Small intestine (tissue), 7 donors: ENCODE measurements at regions not wholly inside any gene's neighbourhood (a gene's known extent, or its start where the extent isn't known, plus 50 kb on each side); places are given as distances from the start of the nearest gene placed in this dataset.

Experiments used
- DNase-seq, 2 donors: peaks; one replicate each; pipeline versions ENCODE4 v3.0.0 to v3.0.0-alpha.2; 2013
- FAIRE-seq: peaks from 2 replicates; lab custom pipeline; 2012; peaks lifted over from hg19 to GRCh38; lab: Jason Lieb, UNC
- H3K27ac ChIP-seq, 3 donors: one replicate each; pipeline ENCODE4 v1.5.1; 2013; ENCODE audit warnings: low read length in 2 of 3, mild to moderate bottlenecking in 2 of 3, control low read depth in 1 of 3, inconsistent platforms in 1 of 3, low read depth in 1 of 3, moderate library complexity in 1 of 3
- H3K27me3 ChIP-seq, 3 donors: one replicate each; pipeline ENCODE4 v1.6.1; 2013; ENCODE audit warnings: low read length in 3 of 3, inconsistent platforms in 1 of 3; ENCODE audit not compliant: control insufficient read depth in 3 of 3, insufficient read depth in 3 of 3
- H3K36me3 ChIP-seq, 3 donors: one replicate each; pipeline ENCODE4 v1.6.1; 2013; ENCODE audit warnings: low read length in 3 of 3, inconsistent platforms in 1 of 3, low read depth in 1 of 3, mild to moderate bottlenecking in 1 of 3, moderate library complexity in 1 of 3; ENCODE audit not compliant: control insufficient read depth in 3 of 3, insufficient read depth in 2 of 3
- H3K4me1 ChIP-seq, 3 donors: one replicate each; pipeline ENCODE4 v1.6.1; 2013; ENCODE audit warnings: low read length in 2 of 3, inconsistent platforms in 1 of 3, low read depth in 1 of 3, mild to moderate bottlenecking in 1 of 3, moderate library complexity in 1 of 3; ENCODE audit not compliant: control insufficient read depth in 3 of 3, insufficient read depth in 2 of 3
- H3K4me3 ChIP-seq, 3 donors: one replicate each; pipeline ENCODE4 v1.5.1; 2013; ENCODE audit warnings: low read length in 3 of 3, control low read depth in 1 of 3, inconsistent platforms in 1 of 3, low read depth in 1 of 3, mild to moderate bottlenecking in 1 of 3, moderate library complexity in 1 of 3
- H3K9me3 ChIP-seq, 2 donors: one replicate each; pipeline ENCODE4 v1.6.1; 2013; ENCODE audit warnings: low read depth in 1 of 2, low read length in 1 of 2; ENCODE audit not compliant: control insufficient read depth in 2 of 2, insufficient read depth in 1 of 2
- WGBS, 3 donors: extraction: QIAGEN DNeasy Blood & Tissue Kit; methylation state at CpG; one replicate each; pipeline ENCODE4 v1.1.7; 2013; 5-methylcytosine and 5-hydroxymethylcytosine counted together
- donor health status: healthy with polysubstance abuse.
- donor health status: control.
- donor health status: control.
- donor health status: Bipolar disorder and iron deficiency.
- donor health status: healthy.

DNA sequence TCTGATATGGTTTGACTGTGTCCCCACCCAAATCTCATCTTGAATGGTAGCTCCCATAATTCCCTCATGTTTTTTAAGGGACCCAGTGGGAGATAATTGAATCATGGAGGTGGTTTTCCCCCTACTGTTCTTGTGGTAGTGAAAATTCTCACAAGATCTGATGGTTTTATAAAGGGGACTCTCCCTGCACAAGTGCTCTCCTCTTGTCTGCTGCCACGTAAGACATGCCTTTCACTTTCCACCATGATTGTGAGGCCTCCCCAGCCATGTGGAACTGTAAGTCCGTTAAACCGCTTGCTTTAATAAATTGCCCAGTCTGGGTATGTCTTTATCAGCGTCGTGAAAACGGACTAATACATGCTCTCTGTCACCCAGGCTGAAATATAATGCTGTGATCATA is 200.9 kb upstream of the SLIT2 start:
- Histone ChIP-seq H3K9me3 (no peaks in the 10 kb centered on the region), H3K4me1 (no peaks in the 10 kb centered on the region), H3K4me3 (no peak overlapping the region), H3K27me3 (no peaks in the 10 kb centered on the region), H3K36me3 (no peaks in the 10 kb centered on the region), H3K27ac (no peak overlapping the region)
- FAIRE-seq (no peak), DNase-seq (no peak)
- 87 to 96% (median 93%) methylated on average over 6 of the region's 6 CpGs for WGBS, 3 donors

- Histone ChIP-seq H3K27me3 (no peaks in the 10 kb centered on the region), H3K27ac (no peak overlapping the region), H3K9me3 (no peaks in the 10 kb centered on the region), H3K36me3 (no peaks in the 10 kb centered on the region), H3K4me1 (no peaks in the 10 kb centered on the region), H3K4me3 (no peak overlapping the region)
- 74 to 87% (median 76%) methylated on average over 3 of the region's 3 CpGs for WGBS, 3 donors
- no peak for DNase-seq
- FAIRE-seq: no peak
Observed at GRCh38 chr4:20049889-20050288, 201.8 kb upstream of the SLIT2 start.

GRCh38 chr4:20046931-20047677 is 204.6 kb upstream of the SLIT2 start:
- peaks cover 0 to 2% of the 10 kb centered on the region in 2 donors for H3K9me3 ChIP-seq
- no peak overlapping the region for H3K4me3 ChIP-seq
- H3K27ac ChIP-seq: no peak overlapping the region
- WGBS, 3 donors: 75 to 81% (median 78%) methylated on average over 3 of the region's 3 CpGs
- H3K36me3 ChIP-seq: no peaks in the 10 kb centered on the region
- DNase-seq: no peak
- no peaks in the 10 kb centered on the region for H3K27me3 ChIP-seq
- no peaks in the 10 kb centered on the region for H3K4me1 ChIP-seq
- no peak for FAIRE-seq

DNA sequence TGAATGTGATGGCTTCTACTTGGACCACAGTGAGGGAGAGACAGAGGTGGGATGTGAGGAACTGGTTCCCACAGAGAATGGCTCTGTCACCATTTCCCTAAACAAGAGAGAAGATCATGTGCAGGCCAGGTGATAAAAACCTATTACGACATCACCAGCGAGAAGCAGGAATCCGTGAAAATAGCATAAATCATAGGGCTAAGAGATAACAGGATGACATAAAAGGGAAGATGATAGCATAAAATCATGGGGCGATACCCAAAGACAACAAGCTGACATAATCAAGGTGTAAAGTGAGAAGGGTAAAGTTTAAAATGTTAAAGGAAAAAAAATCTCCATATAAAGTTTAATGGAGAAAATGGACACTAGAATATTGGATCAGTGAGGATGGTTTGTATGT is 205.5 kb upstream of the SLIT2 start:
- WGBS, 3 donors: 58 to 78% (median 64%) methylated on average over 4 of the region's 4 CpGs
- DNase-seq (no peak), FAIRE-seq (no peak)
- Histone ChIP-seq H3K9me3 (peaks cover 0 to 2% of the 10 kb centered on the region in 2 donors), H3K4me3 (no peak overlapping the region), H3K4me1 (no peaks in the 10 kb centered on the region), H3K36me3 (no peaks in the 10 kb centered on the region), H3K27me3 (no peaks in the 10 kb centered on the region), H3K27ac (no peak overlapping the region)

- peak; percentile 41 for FAIRE-seq
- no peaks in the 10 kb centered on the region for H3K4me1 ChIP-seq
- H3K4me3 ChIP-seq: no peak overlapping the region
- 73 to 83% (median 73%) methylated on average over 3 of the region's 3 CpGs for WGBS, 3 donors
- DNase-seq: no peak
- peaks cover 0 to 2% of the 10 kb centered on the region in 2 donors for H3K9me3 ChIP-seq
- H3K27ac ChIP-seq: no peak overlapping the region
- no peaks in the 10 kb centered on the region for H3K36me3 ChIP-seq
- H3K27me3 ChIP-seq: no peaks in the 10 kb centered on the region
Observed at GRCh38 chr4:20044966-20045365, 206.7 kb upstream of the SLIT2 start.

GRCh38 chr4:20044502-20044911 is 207.2 kb upstream of the SLIT2 start:
- WGBS, 3 donors: 47 to 64% (median 55%) methylated on average over 2 of the region's 2 CpGs
- FAIRE-seq: no peak
- no peak overlapping the region for H3K4me3 ChIP-seq

DNA sequence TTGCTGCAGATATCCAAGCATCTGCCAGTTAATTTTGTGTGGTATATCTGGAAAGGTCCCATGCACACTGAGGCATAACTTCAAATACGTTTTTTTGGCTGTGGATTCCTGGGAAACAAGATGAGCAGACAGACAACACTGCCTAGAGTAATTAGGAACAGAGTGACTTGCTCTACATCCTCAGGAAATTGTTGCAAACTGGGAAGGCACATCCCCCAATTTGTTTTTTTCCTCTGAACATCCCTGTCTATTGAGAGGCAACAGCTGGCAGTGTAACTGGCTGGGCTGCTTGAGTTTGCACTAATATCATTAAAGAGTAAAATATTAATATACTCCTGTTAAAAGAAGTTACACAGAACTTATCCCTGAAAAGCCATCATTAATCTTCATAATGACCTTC is 207.7 kb upstream of the SLIT2 start:
- Histone ChIP-seq H3K9me3 (peaks cover 0 to 2% of the 10 kb centered on the region in 2 donors), H3K27ac (no peak overlapping the region), H3K36me3 (no peaks in the 10 kb centered on the region), H3K27me3 (no peaks in the 10 kb centered on the region), H3K4me3 (no peak overlapping the region), H3K4me1 (no peaks in the 10 kb centered on the region)
- DNase-seq: no peak
- 26 to 50% (median 35%) methylated on average over 1 of the region's 1 CpG for WGBS, 3 donors
- FAIRE-seq: no peak

More at GRCh38 chr4:20044502-20044911, 207.2 kb upstream of the SLIT2 start:
- Histone ChIP-seq H3K9me3 (peaks cover 0 to 2% of the 10 kb centered on the region in 2 donors), H3K27ac (no peak overlapping the region), H3K4me1 (no peaks in the 10 kb centered on the region), H3K36me3 (no peaks in the 10 kb centered on the region), H3K27me3 (no peaks in the 10 kb centered on the region)
- no peak for DNase-seq

- Histone ChIP-seq H3K9me3 (peaks cover 0 to 2% of the 10 kb centered on the region in 2 donors), H3K4me3 (no peak overlapping the region), H3K27me3 (no peaks in the 10 kb centered on the region), H3K36me3 (no peaks in the 10 kb centered on the region), H3K4me1 (no peaks in the 10 kb centered on the region), H3K27ac (no peak overlapping the region)
- FAIRE-seq: no peak
- 78 to 83% (median 81%) methylated on average over 4 of the region's 4 CpGs for WGBS, 3 donors
- DNase-seq: no peak
Observed at GRCh38 chr4:20042769-20043168, 208.9 kb upstream of the SLIT2 start.
